Smooth muscle cell (in vitro differentiated cells): ENCODE measurements at regions not wholly inside any gene's neighbourhood (a gene's known extent, or its start where the extent isn't known, plus 50 kb on each side); places are given as distances from the start of the nearest gene placed in this dataset.
A peak's percentile ranks its signal among the peaks of the same experiment; 100 is the strongest.

Experiments
- DNase-seq: peaks from one replicate; lab custom pipeline; 2025; ENCODE audit not compliant: unreplicated experiment; lab: John Stamatoyannopoulos, UW
- H2AFZ ChIP-seq: fragments of 200-600 bp; sonication (generic); 2 replicates; pipeline ENCODE4 v1.6.0; 2016; ENCODE audit warnings: antibody characterized with exemption, low read depth, mild to moderate bottlenecking
- H3F3A ChIP-seq: fragments of 200-600 bp; sonication (generic); 2 replicates; pipeline ENCODE4 v1.6.0; 2017; ENCODE audit warnings: antibody characterized with exemption, low read depth
- H3K27ac ChIP-seq: fragments of 200-600 bp; sonication (generic); 2 replicates; pipeline ENCODE4 v1.5.1; 2016; ENCODE audit warnings: low read depth, mild to moderate bottlenecking
- H3K27me3 ChIP-seq: fragments of 200-600 bp; sonication (generic); 2 replicates; pipeline ENCODE4 v1.6.1; 2016; ENCODE audit warnings: low read depth, mild to moderate bottlenecking
- H3K36me3 ChIP-seq: fragments of 200-600 bp; sonication (generic); 2 replicates; pipeline ENCODE4 v1.5.1; 2016; ENCODE audit warnings: low read depth
- H3K4me1 ChIP-seq: fragments of 200-600 bp; sonication (generic); 2 replicates; pipeline ENCODE4 v1.5.1; 2016; ENCODE audit warnings: low read depth
- H3K4me2 ChIP-seq: fragments of 200-600 bp; sonication (generic); 2 replicates; pipeline ENCODE4 v1.6.0; 2016; ENCODE audit warnings: mild to moderate bottlenecking
- H3K4me3 ChIP-seq: fragments of 200-600 bp; sonication (generic); 2 replicates; pipeline ENCODE4 v1.5.1; 2016; ENCODE audit warnings: mild to moderate bottlenecking
- H3K79me2 ChIP-seq: fragments of 200-600 bp; sonication (generic); 2 replicates; pipeline ENCODE4 v1.6.0; 2016; ENCODE audit warnings: low read depth, mild to moderate bottlenecking
- H3K9ac ChIP-seq: fragments of 200-600 bp; sonication (generic); 2 replicates; pipeline ENCODE4 v1.6.0; 2016; ENCODE audit warnings: low read depth
- H3K9me3 ChIP-seq: fragments of 200-600 bp; sonication (generic); replicated peaks from 2 replicates; pipeline ENCODE4 v1.5.1; 2016; ENCODE audit warnings: low read depth
- H4K20me1 ChIP-seq: fragments of 200-600 bp; sonication (generic); 2 replicates; pipeline ENCODE4 v1.6.0; 2016; ENCODE audit warnings: low read depth
- WGBS: methylation state at CpG from one replicate; pipeline ENCODE4 v1.1.7; 2016; ENCODE audit warnings: low lambda C conversion rate; 5-methylcytosine and 5-hydroxymethylcytosine counted together
- TF ChIP-seq, protein P1 (sequence below): fragments of 200-600 bp; sonication (generic); IDR thresholded peaks from 2 replicates; pipeline ENCODE4 v1.5.1; 2017; ENCODE audit warnings: borderline replicate concordance, mild to moderate bottlenecking, antibody characterized with exemption; ENCODE audit not compliant: insufficient read depth, poor library complexity, severe bottlenecking

DNA sequence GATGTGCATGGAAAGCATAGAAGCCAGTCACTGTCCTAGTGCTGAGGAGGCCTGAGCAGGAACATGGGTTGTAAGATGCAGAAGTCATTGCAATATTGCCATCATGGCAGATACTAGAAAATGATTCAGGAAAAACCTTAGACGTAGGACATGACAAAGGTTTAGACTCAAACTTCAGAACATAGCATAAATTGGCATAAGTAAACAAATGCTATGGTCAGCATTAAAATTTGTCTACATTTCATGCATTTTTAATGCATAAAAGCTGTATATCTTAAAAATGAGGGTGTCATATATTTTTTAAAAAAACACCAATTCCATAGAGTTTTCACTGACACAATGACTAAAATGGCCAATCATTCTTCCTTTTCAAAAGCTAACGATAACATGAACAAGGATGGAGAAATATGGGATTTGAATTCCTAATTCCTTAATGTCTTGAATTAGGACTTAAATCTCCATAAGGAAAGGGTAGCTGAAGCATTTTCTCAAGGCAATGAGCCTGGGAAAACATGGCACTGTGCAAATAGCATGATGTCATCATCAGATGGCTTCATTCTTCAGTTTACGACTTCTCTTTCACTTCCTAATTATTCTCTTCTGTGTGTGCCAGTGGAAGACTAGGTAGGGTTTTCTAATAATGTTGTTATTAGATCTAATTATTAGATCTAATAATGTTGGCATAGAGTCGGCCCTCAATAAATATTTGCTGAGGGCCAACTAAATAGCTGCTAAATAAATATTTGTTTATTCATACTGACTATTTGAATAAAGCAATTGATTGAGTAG is 125.1 kb upstream of the FRG1 start:
- H3K36me3 ChIP-seq = no peaks in the 10 kb centered on the region
- H3K4me1 ChIP-seq = no peaks in the 10 kb centered on the region
- 96% methylated on average over 4 of the region's 4 CpGs for WGBS
- H3K79me2 ChIP-seq = no peaks in the 10 kb centered on the region
- DNase-seq = no peak
- H3K27me3 ChIP-seq = no peaks in the 10 kb centered on the region
- H4K20me1 ChIP-seq = no peaks in the 10 kb centered on the region
- no peak overlapping the region for H3K27ac ChIP-seq
- no peaks in the 10 kb centered on the region for H3K9me3 ChIP-seq
- no peak overlapping the region for H3K4me2 ChIP-seq
- H3K4me3 ChIP-seq = no peak overlapping the region
- TF ChIP-seq, protein P1, sequence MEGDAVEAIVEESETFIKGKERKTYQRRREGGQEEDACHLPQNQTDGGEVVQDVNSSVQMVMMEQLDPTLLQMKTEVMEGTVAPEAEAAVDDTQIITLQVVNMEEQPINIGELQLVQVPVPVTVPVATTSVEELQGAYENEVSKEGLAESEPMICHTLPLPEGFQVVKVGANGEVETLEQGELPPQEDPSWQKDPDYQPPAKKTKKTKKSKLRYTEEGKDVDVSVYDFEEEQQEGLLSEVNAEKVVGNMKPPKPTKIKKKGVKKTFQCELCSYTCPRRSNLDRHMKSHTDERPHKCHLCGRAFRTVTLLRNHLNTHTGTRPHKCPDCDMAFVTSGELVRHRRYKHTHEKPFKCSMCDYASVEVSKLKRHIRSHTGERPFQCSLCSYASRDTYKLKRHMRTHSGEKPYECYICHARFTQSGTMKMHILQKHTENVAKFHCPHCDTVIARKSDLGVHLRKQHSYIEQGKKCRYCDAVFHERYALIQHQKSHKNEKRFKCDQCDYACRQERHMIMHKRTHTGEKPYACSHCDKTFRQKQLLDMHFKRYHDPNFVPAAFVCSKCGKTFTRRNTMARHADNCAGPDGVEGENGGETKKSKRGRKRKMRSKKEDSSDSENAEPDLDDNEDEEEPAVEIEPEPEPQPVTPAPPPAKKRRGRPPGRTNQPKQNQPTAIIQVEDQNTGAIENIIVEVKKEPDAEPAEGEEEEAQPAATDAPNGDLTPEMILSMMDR = no peak
- no peaks in the 10 kb centered on the region for H3F3A ChIP-seq
- no peak overlapping the region for H3K9ac ChIP-seq
- H2AFZ ChIP-seq = no peak overlapping the region

DNA sequence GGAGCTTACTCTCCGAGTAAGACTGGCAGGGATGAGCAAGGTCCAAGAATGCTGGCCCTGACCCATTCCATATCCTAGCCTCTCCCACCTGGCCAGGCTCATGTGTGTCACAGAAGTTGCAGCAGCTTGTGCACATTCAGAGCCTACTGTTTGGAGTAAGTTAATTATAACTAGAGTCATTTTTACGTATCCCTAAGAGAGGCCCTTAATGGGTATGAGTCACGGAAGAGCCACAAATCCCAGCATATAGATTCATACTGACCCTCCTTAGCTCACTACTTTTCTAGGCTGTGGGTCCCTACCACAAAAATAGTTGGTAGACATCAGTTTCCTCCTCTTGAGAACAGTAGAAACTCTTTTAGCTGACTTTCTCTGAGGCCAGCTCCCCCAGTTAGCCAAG is 118.3 kb upstream of the FRG1 start:
- Histone ChIP-seq H3K4me2 (peak overlapping the region; percentile 39), H3K4me1 (peaks cover 7% of the 10 kb centered on the region), H3K27me3 (no peaks in the 10 kb centered on the region), H3K9ac (peak overlapping the region; percentile 13), H3K9me3 (no peaks in the 10 kb centered on the region), H3K27ac (peak overlapping the region; percentile 78), H3K79me2 (no peaks in the 10 kb centered on the region), H3K36me3 (no peaks in the 10 kb centered on the region), H2AFZ (no peak overlapping the region), H3F3A (no peaks in the 10 kb centered on the region), H4K20me1 (no peaks in the 10 kb centered on the region), H3K4me3 (no peak overlapping the region)
- TF ChIP-seq, protein P1 = no peak
- WGBS = 36% methylated on average over 3 of the region's 3 CpGs
- no peak for DNase-seq

DNA sequence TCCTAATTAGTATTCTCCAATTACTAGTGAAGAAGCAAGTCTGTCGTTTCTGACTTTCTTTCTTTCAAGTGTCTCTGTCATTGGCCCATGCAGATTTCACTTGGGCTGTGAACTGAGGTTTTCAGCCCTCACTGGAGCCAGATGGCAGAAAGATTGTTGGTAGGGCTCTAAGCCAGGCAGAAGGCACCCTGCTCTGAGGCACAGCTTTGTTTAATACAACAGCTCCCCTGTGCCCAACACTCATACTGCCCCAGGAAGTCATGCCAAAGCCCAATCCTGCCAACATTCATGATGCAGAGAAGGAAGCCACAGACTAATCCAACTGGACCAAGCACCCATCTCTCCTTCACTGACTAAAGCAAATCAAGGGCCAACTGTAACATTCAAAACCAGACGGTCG is 117.1 kb upstream of the FRG1 start:
- 95% methylated on average over 3 of the region's 3 CpGs for WGBS
- TF ChIP-seq, protein P1 = no peak

DNA sequence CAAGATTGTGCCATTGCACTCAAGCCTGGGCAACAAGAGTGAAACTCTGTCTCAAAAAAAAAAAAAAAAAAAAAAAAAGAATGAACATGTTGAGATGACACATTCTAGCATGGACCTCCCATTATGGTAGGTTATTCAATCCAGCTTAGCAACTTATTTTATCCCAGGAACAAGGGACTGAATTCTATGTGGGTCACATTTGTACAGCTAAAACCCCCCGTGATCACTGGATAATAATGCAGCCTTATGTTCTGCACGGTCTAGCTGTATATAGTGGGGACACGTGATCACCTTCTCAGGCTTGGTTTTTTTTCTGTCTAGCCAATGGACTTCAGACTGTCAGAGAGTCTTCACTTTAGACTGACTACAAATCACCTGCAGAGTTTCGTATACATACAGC is 115.2 kb upstream of the FRG1 start:
- no peaks in the 10 kb centered on the region for H3F3A ChIP-seq
- no peak overlapping the region for H3K27ac ChIP-seq
- no peaks in the 10 kb centered on the region for H3K27me3 ChIP-seq
- no peak overlapping the region for H3K4me3 ChIP-seq
- TF ChIP-seq, protein P1 = no peak
- peaks cover 7% of the 10 kb centered on the region for H3K4me1 ChIP-seq
- H3K36me3 ChIP-seq = no peaks in the 10 kb centered on the region
- no peaks in the 10 kb centered on the region for H3K9me3 ChIP-seq
- no peak overlapping the region for H3K4me2 ChIP-seq
- H3K79me2 ChIP-seq = no peaks in the 10 kb centered on the region
- H4K20me1 ChIP-seq = no peaks in the 10 kb centered on the region
- H3K9ac ChIP-seq = no peak overlapping the region
- no peak overlapping the region for H2AFZ ChIP-seq
- no peak for DNase-seq
- 93% methylated on average over 4 of the region's 4 CpGs for WGBS

More for the DNA sequence above, 117.1 kb upstream of the FRG1 start:
- Histone ChIP-seq H3K36me3 (no peaks in the 10 kb centered on the region), H4K20me1 (no peaks in the 10 kb centered on the region), H3K27ac (no peak overlapping the region), H3K4me3 (no peak overlapping the region), H3K4me1 (peaks cover 7% of the 10 kb centered on the region), H2AFZ (no peak overlapping the region), H3K9ac (no peak overlapping the region), H3F3A (no peaks in the 10 kb centered on the region), H3K79me2 (no peaks in the 10 kb centered on the region), H3K4me2 (no peak overlapping the region), H3K27me3 (no peaks in the 10 kb centered on the region), H3K9me3 (no peaks in the 10 kb centered on the region)
- DNase-seq = no peak
